ENCODE measurements at regions not wholly inside any gene's neighbourhood (a gene's known extent, or its start where the extent isn't known, plus 50 kb on each side); places are given as distances from the start of the nearest gene placed in this dataset.

DNA sequence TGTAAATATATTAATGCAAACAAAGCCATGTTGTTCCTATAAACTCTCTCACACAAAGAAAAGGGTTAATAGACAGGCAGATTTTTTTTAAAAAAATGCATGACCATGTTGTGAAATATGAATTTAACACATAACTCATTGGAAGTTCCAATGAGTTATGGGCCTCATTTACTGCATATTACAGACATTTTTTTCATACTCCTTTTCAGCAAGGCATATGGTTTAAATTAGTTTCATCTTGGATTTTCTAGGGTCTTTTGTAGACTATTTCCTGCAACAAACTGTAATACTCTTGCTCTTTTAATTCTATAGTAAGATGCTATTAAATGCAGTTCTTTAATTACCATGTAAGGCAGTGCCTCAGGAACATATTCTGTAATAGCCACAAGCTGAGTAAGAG, 323.1 kb downstream of the GBA3 start:
- Histone ChIP-seq H3F3A (ENCODE audit: control insufficient read depth, insufficient read depth) (no peaks in the 10 kb centered on the region), H3K27me3 (ENCODE audit: control insufficient read depth, low read length) (no peaks in the 10 kb centered on the region), H3K79me2 (ENCODE audit: control insufficient read depth, low read length) (no peaks in the 10 kb centered on the region), H3K4me3 (ENCODE audit: low read length) (no peak overlapping the region), H3K4me1 (ENCODE audit: control insufficient read depth, low read length) (no peaks in the 10 kb centered on the region), H4K20me1 (ENCODE audit: control insufficient read depth, insufficient read depth, low read depth, low read length) (no peaks in the 10 kb centered on the region), H3K4me2 (ENCODE audit: low read length) (no peak overlapping the region), H3K36me3 (ENCODE audit: control insufficient read depth, low read length) (no peaks in the 10 kb centered on the region), H3K9me3 (ENCODE audit: control insufficient read depth, insufficient read depth, low read length) (no peaks in the 10 kb centered on the region), H3K9me2 (replicated peaks; ENCODE audit: control insufficient read depth, low read length) (no peaks in the 10 kb centered on the region), H3K27ac (ENCODE audit: low read depth, low read length) (no peak overlapping the region)
- no peak for TF ChIP-seq EZH2phosphoT487 (IDR thresholded peaks at IDR 0.05; ENCODE audit: borderline replicate concordance, low read length)
- TF ChIP-seq, protein P1, sequence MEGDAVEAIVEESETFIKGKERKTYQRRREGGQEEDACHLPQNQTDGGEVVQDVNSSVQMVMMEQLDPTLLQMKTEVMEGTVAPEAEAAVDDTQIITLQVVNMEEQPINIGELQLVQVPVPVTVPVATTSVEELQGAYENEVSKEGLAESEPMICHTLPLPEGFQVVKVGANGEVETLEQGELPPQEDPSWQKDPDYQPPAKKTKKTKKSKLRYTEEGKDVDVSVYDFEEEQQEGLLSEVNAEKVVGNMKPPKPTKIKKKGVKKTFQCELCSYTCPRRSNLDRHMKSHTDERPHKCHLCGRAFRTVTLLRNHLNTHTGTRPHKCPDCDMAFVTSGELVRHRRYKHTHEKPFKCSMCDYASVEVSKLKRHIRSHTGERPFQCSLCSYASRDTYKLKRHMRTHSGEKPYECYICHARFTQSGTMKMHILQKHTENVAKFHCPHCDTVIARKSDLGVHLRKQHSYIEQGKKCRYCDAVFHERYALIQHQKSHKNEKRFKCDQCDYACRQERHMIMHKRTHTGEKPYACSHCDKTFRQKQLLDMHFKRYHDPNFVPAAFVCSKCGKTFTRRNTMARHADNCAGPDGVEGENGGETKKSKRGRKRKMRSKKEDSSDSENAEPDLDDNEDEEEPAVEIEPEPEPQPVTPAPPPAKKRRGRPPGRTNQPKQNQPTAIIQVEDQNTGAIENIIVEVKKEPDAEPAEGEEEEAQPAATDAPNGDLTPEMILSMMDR (IDR thresholded peaks at IDR 0.05; ENCODE audit: low read depth, low read length, poor library complexity, severe bottlenecking) = no peak

GRCh38 chr4:23009093-23009492, 316.4 kb downstream of the GBA3 start:
- Histone ChIP-seq H3K9me3 (ENCODE audit: control insufficient read depth, insufficient read depth, low read length) (no peaks in the 10 kb centered on the region), H3K27me3 (ENCODE audit: control insufficient read depth, low read length) (no peaks in the 10 kb centered on the region), H3K79me2 (ENCODE audit: control insufficient read depth, low read length) (no peaks in the 10 kb centered on the region), H3K4me1 (ENCODE audit: control insufficient read depth, low read length) (no peaks in the 10 kb centered on the region), H3K4me3 (ENCODE audit: low read length) (no peak overlapping the region), H3K27ac (ENCODE audit: low read depth, low read length) (no peak overlapping the region), H3K9me2 (replicated peaks; ENCODE audit: control insufficient read depth, low read length) (no peaks in the 10 kb centered on the region), H3F3A (ENCODE audit: control insufficient read depth, insufficient read depth) (no peaks in the 10 kb centered on the region), H3K4me2 (ENCODE audit: low read length) (no peak overlapping the region), H4K20me1 (ENCODE audit: control insufficient read depth, insufficient read depth, low read depth, low read length) (no peaks in the 10 kb centered on the region), H3K36me3 (ENCODE audit: control insufficient read depth, low read length) (no peaks in the 10 kb centered on the region)
- TF ChIP-seq EZH2phosphoT487 (IDR thresholded peaks at IDR 0.05; ENCODE audit: borderline replicate concordance, low read length) = no peak
- TF ChIP-seq, protein P1 (IDR thresholded peaks at IDR 0.05; ENCODE audit: low read depth, low read length, poor library complexity, severe bottlenecking) = no peak

- no peaks in the 10 kb centered on the region for H3K36me3 ChIP-seq (ENCODE audit: control insufficient read depth, low read length)
- H3K27me3 ChIP-seq (ENCODE audit: control insufficient read depth, low read length) = no peaks in the 10 kb centered on the region
- no peak overlapping the region for H3K4me3 ChIP-seq (ENCODE audit: low read length)
- H3K4me2 ChIP-seq (ENCODE audit: low read length) = no peak overlapping the region
- no peaks in the 10 kb centered on the region for H3K9me3 ChIP-seq (ENCODE audit: control insufficient read depth, insufficient read depth, low read length)
- TF ChIP-seq, protein P1 (IDR thresholded peaks at IDR 0.05; ENCODE audit: low read depth, low read length, poor library complexity, severe bottlenecking) = no peak
- H3K4me1 ChIP-seq (ENCODE audit: control insufficient read depth, low read length) = no peaks in the 10 kb centered on the region
- no peak overlapping the region for H3K27ac ChIP-seq (ENCODE audit: low read depth, low read length)
- H4K20me1 ChIP-seq (ENCODE audit: control insufficient read depth, insufficient read depth, low read depth, low read length) = no peaks in the 10 kb centered on the region
- H3K9me2 ChIP-seq (replicated peaks; ENCODE audit: control insufficient read depth, low read length) = no peaks in the 10 kb centered on the region
- no peaks in the 10 kb centered on the region for H3F3A ChIP-seq (ENCODE audit: control insufficient read depth, insufficient read depth)
- no peaks in the 10 kb centered on the region for H3K79me2 ChIP-seq (ENCODE audit: control insufficient read depth, low read length)
Observed at GRCh38 chr4:23006756-23007155, 314.0 kb downstream of the GBA3 start.

GRCh38 chr4:23005691-23006090, 313.0 kb downstream of the GBA3 start:
- no peak for TF ChIP-seq EZH2phosphoT487 (IDR thresholded peaks at IDR 0.05; ENCODE audit: borderline replicate concordance, low read length)
- TF ChIP-seq, protein P1 (IDR thresholded peaks at IDR 0.05; ENCODE audit: low read depth, low read length, poor library complexity, severe bottlenecking) = no peak
- Histone ChIP-seq H3F3A (ENCODE audit: control insufficient read depth, insufficient read depth) (no peaks in the 10 kb centered on the region), H3K9me3 (ENCODE audit: control insufficient read depth, insufficient read depth, low read length) (no peaks in the 10 kb centered on the region), H3K4me3 (ENCODE audit: low read length) (no peak overlapping the region), H3K9me2 (replicated peaks; ENCODE audit: control insufficient read depth, low read length) (no peaks in the 10 kb centered on the region), H3K4me2 (ENCODE audit: low read length) (no peak overlapping the region), H3K27me3 (ENCODE audit: control insufficient read depth, low read length) (no peaks in the 10 kb centered on the region), H3K4me1 (ENCODE audit: control insufficient read depth, low read length) (no peaks in the 10 kb centered on the region), H3K79me2 (ENCODE audit: control insufficient read depth, low read length) (no peaks in the 10 kb centered on the region), H3K36me3 (ENCODE audit: control insufficient read depth, low read length) (no peaks in the 10 kb centered on the region), H3K27ac (ENCODE audit: low read depth, low read length) (no peak overlapping the region), H4K20me1 (ENCODE audit: control insufficient read depth, insufficient read depth, low read depth, low read length) (no peaks in the 10 kb centered on the region)
